Motor neuron (in vitro differentiated cells): ENCODE measurements at regions not wholly inside any gene's neighbourhood (a gene's known extent, or its start where the extent isn't known, plus 50 kb on each side); places are given as distances from the start of the nearest gene placed in this dataset.
A peak's percentile ranks its signal among the peaks of the same experiment; 100 is the strongest.

Experiments used
- ATAC-seq, 8 experiments: fragments of 200-7000 bp; cut with Tn5 transposase; replicated peaks in 6 of 8; 2 replicates each; pipeline ENCODE4 v1.8.0; 2021; ENCODE audit warnings: mild to moderate bottlenecking in 8 of 8, moderate library complexity in 8 of 8
- H3K27ac ChIP-seq, 2 donors: fragments of 250-450 bp; sonication (Bioruptor Pico); 2 replicates each; pipeline ENCODE4 v1.9.0; 2021; ENCODE audit warnings: antibody characterized with exemption in 2 of 2, mild to moderate bottlenecking in 2 of 2, moderate library complexity in 1 of 2
- H3K4me1 ChIP-seq, 2 donors: fragments of 250-450 bp; sonication (Bioruptor Pico); replicated peaks in 1 of 2; 2 replicates each; pipeline ENCODE4 v1.6.1; 2021; ENCODE audit warnings: antibody characterized with exemption in 2 of 2, mild to moderate bottlenecking in 2 of 2, moderate library complexity in 1 of 2
- H3K4me3 ChIP-seq, 5 donors: fragments of 250-450 bp; sonication (Bioruptor Pico); 2 replicates each; pipeline ENCODE4 v1.9.0; 2021; ENCODE audit warnings: antibody characterized with exemption in 5 of 5, mild to moderate bottlenecking in 5 of 5, moderate library complexity in 4 of 5
- WGBS, 10 experiments: fragments of 450-650 bp; shearing (Covaris generic); methylation state at CpG; one replicate each; pipeline ENCODE4 v1.0.0; 2022; 5-methylcytosine and 5-hydroxymethylcytosine counted together
- in situ Hi-C, 9 experiments: fragments of 400-800 bp; cut with MboI; loops; one replicate each; pipeline ENCODE4 v1.15.0; 2021; ENCODE audit warnings: low sequenced_read_pairs in 9 of 9, low pct_unique_long_range_greater_than_20kb in 2 of 9; ENCODE audit not compliant: unreplicated experiment in 9 of 9

GRCh38 chr10:131503992-131504391 lies 192.5 kb upstream of the TCERG1L start:
- WGBS, 10 experiments, result 0 to 96% (median 66%) methylated on average over 1 to 2 of the region's 2 CpGs; no CpG with 5 or more reads in 3 of the 10 experiments
- Histone ChIP-seq H3K4me3 (no peak overlapping the region), H3K4me1 (no peaks in the 10 kb centered on the region), H3K27ac (no peak overlapping the region)
- in situ Hi-C loops, result no loop called here
- no peak for ATAC-seq

- Histone ChIP-seq H3K4me1 (peaks cover 0 to 6% of the 10 kb centered on the region in 2 donors), H3K4me3 (no peak overlapping the region), H3K27ac (no peak overlapping the region)
- no peak for ATAC-seq
- in situ Hi-C loops, result no loop called here
- 31 to 100% (median 68%) methylated on average over 1 to 7 of the region's 9 CpGs for WGBS, 10 experiments
These were observed 199.9 kb upstream of the TCERG1L start for GRCh38 chr10:131511391-131511790.

- ATAC-seq, result no peak
- Histone ChIP-seq H3K4me3 (no peak overlapping the region), H3K27ac (no peak overlapping the region), H3K4me1 (peaks cover 0 to 6% of the 10 kb centered on the region in 2 donors)
- in situ Hi-C loops, result no loop called here
- WGBS, 10 experiments, result 40 to 100% (median 75%) methylated on average over 1 to 6 of the region's 7 CpGs; no CpG with 5 or more reads in 3 of the 10 experiments
These were observed 201.3 kb upstream of the TCERG1L start for GRCh38 chr10:131512852-131513251.

GRCh38 chr10:131513445-131513844 lies 201.9 kb upstream of the TCERG1L start:
- ATAC-seq, result no peak
- Histone ChIP-seq H3K4me1 (peaks cover 0 to 6% of the 10 kb centered on the region in 2 donors), H3K27ac (no peak overlapping the region), H3K4me3 (no peak overlapping the region)
- 16 to 80% (median 61%) methylated on average over 1 to 3 of the region's 4 CpGs; no CpG with 5 or more reads in 7 of the 10 experiments for WGBS, 10 experiments
- in situ Hi-C loops, result no loop called here

- H3K27ac ChIP-seq, result no peak overlapping the region
- 0 to 82% (median 43%) methylated on average over 1 to 8 of the region's 8 CpGs; no CpG with 5 or more reads in 4 of the 10 experiments for WGBS, 10 experiments
- no peak overlapping the region for H3K4me3 ChIP-seq
- peak in 1 of 8 experiments; percentile 3 for ATAC-seq
- peaks cover 0 to 6% of the 10 kb centered on the region in 2 donors for H3K4me1 ChIP-seq
- in situ Hi-C loops, result no loop called here
These were observed 202.4 kb upstream of the TCERG1L start for GRCh38 chr10:131513901-131514300.

GRCh38 chr10:131514454-131514853 lies 202.9 kb upstream of the TCERG1L start:
- ATAC-seq, result peak in 6 of 8 experiments; percentile 52 to 100 (median 81)
- WGBS, 10 experiments, result 0 to 33% (median 2%) methylated on average over 1 to 9 of the region's 12 CpGs; no CpG with 5 or more reads in 6 of the 10 experiments
- Histone ChIP-seq H3K4me3 (no peak overlapping the region), H3K27ac (no peak overlapping the region), H3K4me1 (peaks cover 0 to 6% of the 10 kb centered on the region in 2 donors)
- in situ Hi-C loops, result no loop called here

GRCh38 chr10:131516285-131516684 lies 204.8 kb upstream of the TCERG1L start:
- Histone ChIP-seq H3K27ac (no peak overlapping the region), H3K4me1 (peaks cover 0 to 6% of the 10 kb centered on the region in 2 donors), H3K4me3 (no peak overlapping the region)
- in situ Hi-C loops, result no loop called here
- WGBS, 10 experiments, result 20 to 70% (median 47%) methylated on average over 1 to 2 of the region's 12 CpGs; no CpG with 5 or more reads in 6 of the 10 experiments
- ATAC-seq, result no peak

- Histone ChIP-seq H3K27ac (no peak overlapping the region), H3K4me3 (no peak overlapping the region), H3K4me1 (peaks cover 0 to 6% of the 10 kb centered on the region in 2 donors)
- 60 to 100% (median 81%) methylated on average over 1 to 10 of the region's 17 CpGs; no CpG with 5 or more reads in 6 of the 10 experiments for WGBS, 10 experiments
- in situ Hi-C loops, result no loop called here
- ATAC-seq, result no peak
These were observed 206.3 kb upstream of the TCERG1L start for GRCh38 chr10:131517781-131518180.

GRCh38 chr10:131519723-131520605 lies 208.4 kb upstream of the TCERG1L start:
- WGBS, 10 experiments, result 30 to 100% (median 69%) methylated on average over 2 to 9 of the region's 43 CpGs; no CpG with 5 or more reads in 4 of the 10 experiments
- Histone ChIP-seq H3K27ac (no peak overlapping the region), H3K4me3 (no peak overlapping the region), H3K4me1 (no peaks in the 10 kb centered on the region)
- no peak for ATAC-seq
- in situ Hi-C loops, result no loop called here

GRCh38 chr10:131531265-131532190 lies 220.0 kb upstream of the TCERG1L start:
- whole genome bisulfite sequencing, 10 experiments, result 34 to 100% (median 80%) methylated on average over 1 to 9 of the region's 25 CpGs; no CpG with 5 or more reads in 2 of the 10 experiments
- in situ Hi-C loops, result no loop called here
- no peak for ATAC-seq
- H3K4me3 ChIP-seq, result no peak overlapping the region
- no peak overlapping the region for H3K27ac ChIP-seq
- no peaks in the 10 kb centered on the region for H3K4me1 ChIP-seq

GRCh38 chr10:131532291-131532690 lies 220.8 kb upstream of the TCERG1L start:
- Histone ChIP-seq H3K4me3 (no peak overlapping the region), H3K4me1 (no peaks in the 10 kb centered on the region), H3K27ac (no peak overlapping the region)
- 53 to 93% (median 60%) methylated on average over 1 to 6 of the region's 13 CpGs; no CpG with 5 or more reads in 5 of the 10 experiments for WGBS, 10 experiments
- ATAC-seq, result no peak
- in situ Hi-C loops, result no loop called here

GRCh38 chr10:131532745-131533341 lies 221.3 kb upstream of the TCERG1L start:
- Histone ChIP-seq H3K4me3 (no peak overlapping the region), H3K4me1 (no peaks in the 10 kb centered on the region), H3K27ac (no peak overlapping the region)
- no peak for ATAC-seq
- WGBS, 10 experiments, result 27 to 92% (median 74%) methylated on average over 1 to 12 of the region's 24 CpGs; no CpG with 5 or more reads in 3 of the 10 experiments
- in situ Hi-C loops, result no loop called here
